Tibial nerve (tissue), 4 donors: ENCODE measurements at regions not wholly inside any gene's neighbourhood (a gene's known extent, or its start where the extent isn't known, plus 50 kb on each side); places are given as distances from the start of the nearest gene placed in this dataset. TPM values are rescaled to one million over a fixed set of nuclear protein-coding genes. Genes with fewer than 3 reads are reported as not detected.
"Not testable (repeated sequence)": the region's sequence is repeated elsewhere in the genome, so short reads cannot be mapped to it uniquely, and the experiment has no call there.

ENCODE experiments used
- DNase-seq, 2 donors: peaks; one replicate each; pipeline ENCODE4 v3.0.0-alpha.2; 2019; ENCODE audit warnings: low spot score in 2 of 2
- H3K27ac ChIP-seq, 4 donors: fragments of 200-600 bp; sonication (generic) in 3 of 4; one replicate each; pipeline ENCODE4 v1.5.1; 2017 to 2019; ENCODE audit warnings: mild to moderate bottlenecking in 1 of 4
- H3K27me3 ChIP-seq, 2 donors: fragments of 200-600 bp; sonication (generic) in 1 of 2; one replicate each; pipeline versions ENCODE4 v1.5.1 to v1.6.0; 2017 to 2019
- H3K36me3 ChIP-seq, 3 donors: fragments of 200-600 bp; sonication (generic); one replicate each; pipeline ENCODE4 v1.5.1; 2018 to 2019
- H3K4me1 ChIP-seq, 4 donors: fragments of 200-600 bp; sonication (generic) in 3 of 4; one replicate each; pipeline ENCODE4 v1.5.1; 2017 to 2019
- H3K4me3 ChIP-seq, 4 donors: fragments of 200-600 bp; sonication (generic) in 3 of 4; one replicate each; pipeline ENCODE4 v1.5.1; 2017 to 2019; ENCODE audit warnings: mild to moderate bottlenecking in 1 of 4, moderate library complexity in 1 of 4
- H3K9me3 ChIP-seq, 4 donors: fragments of 200-600 bp; sonication (generic) in 3 of 4; one replicate each; pipeline ENCODE4 v1.5.1; 2017 to 2019
- EP300 ChIP-seq, 2 donors: sonication (generic); formaldehyde crosslinking; IDR thresholded peaks; one replicate each; pipeline ENCODE4 v1.6.1; 2017; ENCODE audit warnings: antibody characterized with exemption in 2 of 2, mild to moderate bottlenecking in 1 of 2
- POLR2A ChIP-seq, 2 donors: fragments of 450-650 bp; IDR thresholded peaks; one replicate each; pipeline ENCODE4 v1.6.1; 2017; ENCODE audit warnings: antibody characterized with exemption in 2 of 2, mild to moderate bottlenecking in 2 of 2, moderate library complexity in 2 of 2
- WGBS, 2 donors: methylation state at CpG; one replicate each; pipeline ENCODE4 v1.1.5; 2018; 5-methylcytosine and 5-hydroxymethylcytosine counted together
- small RNA-seq: library from RNA; depleted of rRNA; stranded (forward); fragments of <200 nt; gene quantifications from one replicate; pipeline ENCODE3, GENCODE V24; 2016
- TF ChIP-seq, protein P1 (sequence below), 5 experiments: fragments of 200-600 bp in 3 of 5; fragments of 450-650 bp in 2 of 5; sonication (generic) in 3 of 5; IDR thresholded peaks; one replicate each; pipeline ENCODE4 v1.5.1; 2016 to 2019; ENCODE audit warnings: antibody characterized with exemption in 5 of 5, mild to moderate bottlenecking in 3 of 5, moderate library complexity in 2 of 5

DNA sequence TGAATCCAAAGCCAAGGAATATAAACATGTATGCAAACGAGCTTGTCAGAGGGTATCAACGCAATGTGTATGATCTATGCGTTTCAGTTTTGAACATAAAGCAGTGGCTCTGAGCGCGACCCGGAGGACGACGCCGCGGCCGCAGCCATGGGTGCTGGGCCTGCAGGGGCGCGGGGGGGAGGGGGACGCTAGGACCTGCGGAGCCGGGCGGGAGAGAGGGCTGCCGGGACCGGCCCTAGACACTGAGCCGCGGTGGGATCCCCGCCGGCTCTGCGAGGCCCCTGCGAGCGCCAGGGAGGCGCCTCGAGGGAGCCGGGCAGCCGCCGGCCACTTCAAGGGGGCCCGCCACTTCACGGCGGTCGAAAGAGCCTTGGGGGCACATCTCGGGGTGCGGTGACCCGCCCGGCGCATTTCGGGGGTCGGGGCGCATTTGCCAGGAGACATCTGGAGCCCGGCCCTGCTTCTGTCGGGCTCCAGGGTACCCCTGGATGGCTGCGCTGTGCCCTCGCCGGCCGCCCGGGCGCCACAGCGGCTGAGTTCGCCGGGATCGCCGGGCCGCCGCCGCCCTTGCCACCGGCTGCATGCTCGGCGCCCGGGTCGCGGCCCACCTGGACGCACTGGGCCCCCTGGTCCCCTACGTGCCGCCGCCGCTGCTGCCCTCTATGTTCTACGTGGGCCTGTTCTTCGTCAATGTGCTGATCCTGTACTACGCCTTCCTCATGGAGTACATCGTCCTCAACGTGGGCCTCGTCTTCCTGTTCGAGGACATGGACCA is 71.9 kb upstream of the NIPA1 start:
- H3K27ac ChIP-seq, H3K36me3 ChIP-seq, H3K4me1 ChIP-seq, H3K9me3 ChIP-seq, DNase-seq: not testable (repeated sequence)
- H3K4me3 ChIP-seq, result peak overlapping the region in 3 of 4 donors; percentile 5 to 29 (median 8)
- WGBS, 2 donors, result 1 to 6% methylated on average over 5 to 29 of the region's 77 CpGs
- H3K27me3 ChIP-seq, result peaks cover 0 to 22% of the 10 kb centered on the region in 2 donors

DNA sequence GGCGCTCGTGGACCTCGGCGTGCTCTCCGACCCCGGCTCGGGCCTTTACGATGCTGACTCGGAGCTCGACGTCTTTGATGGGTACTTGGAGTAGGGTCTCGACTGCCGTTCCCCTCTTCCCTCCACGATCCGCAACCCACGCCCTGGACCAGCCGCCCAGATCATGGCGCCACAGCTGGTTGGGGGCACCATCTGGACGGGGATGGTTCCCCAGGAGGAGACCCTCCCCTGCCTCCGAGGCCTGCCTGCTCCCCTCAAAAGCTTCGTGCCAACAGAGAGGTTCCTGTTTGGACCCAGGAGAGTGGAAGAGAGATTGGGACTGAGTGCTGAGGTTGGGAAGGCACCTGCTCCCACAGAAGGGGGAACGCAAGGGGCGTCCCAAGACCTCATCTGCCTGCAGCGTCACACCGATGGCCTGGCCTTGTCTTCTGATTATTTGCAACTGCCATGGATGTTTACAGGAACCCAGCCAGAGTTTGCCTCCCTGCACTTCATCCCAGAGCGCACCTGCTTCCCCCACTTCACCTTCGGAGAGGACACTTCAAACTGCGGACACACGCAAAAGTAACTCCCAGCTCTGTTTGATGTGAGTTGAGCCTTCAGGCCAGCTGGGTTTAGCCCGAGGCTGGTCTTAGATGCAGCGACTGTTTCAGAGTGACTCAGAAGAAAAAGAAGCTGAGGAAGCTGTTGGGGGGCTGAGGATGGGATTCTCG is 71.2 kb upstream of the NIPA1 start:
- not testable (repeated sequence) for H3K4me3 ChIP-seq, H3K4me1 ChIP-seq, H3K9me3 ChIP-seq, H3K27ac ChIP-seq, DNase-seq, H3K36me3 ChIP-seq
- H3K27me3 ChIP-seq, result peaks cover 0 to 22% of the 10 kb centered on the region in 2 donors
- WGBS, 2 donors, result 51 to 57% methylated on average over 8 to 16 of the region's 32 CpGs

DNA sequence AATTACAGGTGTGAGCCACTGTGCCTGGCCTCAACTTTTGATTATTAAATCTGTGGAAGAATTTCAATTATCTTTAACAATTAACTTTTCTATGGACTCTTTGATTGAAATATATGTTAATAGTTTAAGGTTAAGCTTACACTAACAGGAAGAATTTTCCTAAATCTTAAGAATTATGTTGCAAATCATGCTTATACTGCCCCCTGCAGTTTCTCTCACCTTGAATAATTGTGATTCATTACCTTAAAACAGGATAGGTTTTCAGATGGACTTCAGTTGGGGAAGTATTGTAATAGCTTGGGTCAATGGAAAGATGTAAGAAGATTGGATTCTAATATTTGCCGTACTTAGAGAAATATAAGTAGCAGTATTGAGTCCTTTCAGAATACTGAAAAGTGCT is 66.5 kb upstream of the NIPA1 start:
- H3K9me3 ChIP-seq, H3K4me1 ChIP-seq, H3K27ac ChIP-seq, H3K4me3 ChIP-seq, H3K36me3 ChIP-seq: not testable (repeated sequence)
- H3K27me3 ChIP-seq, result peaks cover 0 to 20% of the 10 kb centered on the region in 2 donors
- peak in 1 of 2 donors; percentile 7 for DNase-seq
- WGBS, 2 donors, result 82 to 91% methylated on average over 1 of the region's 1 CpG

DNA sequence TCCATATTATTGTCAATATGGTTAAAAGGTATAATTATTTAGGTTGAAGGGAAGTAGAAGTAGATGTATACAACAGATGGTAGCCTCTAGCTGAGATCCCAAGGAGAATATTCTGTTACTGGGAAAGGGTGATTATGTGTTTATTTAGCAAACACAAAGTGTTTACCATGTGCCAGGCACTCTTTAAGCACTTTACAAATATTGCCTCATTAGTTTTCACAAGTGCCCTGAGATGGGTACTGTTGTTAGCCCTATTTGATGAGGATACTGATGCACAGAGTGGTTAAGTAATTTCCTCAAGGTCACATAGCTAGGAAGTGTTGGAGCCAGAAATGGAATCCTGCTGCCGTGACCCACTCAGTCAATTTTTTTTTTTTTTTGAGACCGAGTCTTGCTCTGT is 60.3 kb upstream of the NIPA1 start:
- not testable (repeated sequence) for DNase-seq
- no CpG with 5 or more reads among the region's 2 CpGs for WGBS, 2 donors

DNA sequence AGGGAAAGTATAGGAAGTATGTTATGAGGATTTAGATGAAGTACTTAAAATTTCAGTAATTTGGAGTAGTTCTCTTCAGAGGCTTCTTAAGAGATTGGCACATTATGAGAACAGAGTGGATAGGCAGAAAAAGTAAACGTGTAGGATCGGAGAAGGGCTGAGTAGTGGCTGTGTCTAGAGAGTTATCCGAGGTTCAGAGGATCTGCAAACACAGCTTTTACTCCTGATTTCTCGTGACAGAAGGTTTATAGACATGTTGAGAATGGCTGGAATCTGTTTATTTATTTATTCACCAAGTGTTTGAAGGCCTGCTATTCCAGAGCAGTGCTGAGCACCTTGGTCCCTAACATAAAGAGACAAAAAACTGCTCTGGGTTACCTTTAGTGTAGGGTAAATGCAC is 51.4 kb upstream of the NIPA1 start:
- H3K27me3 ChIP-seq, H3K36me3 ChIP-seq, H3K4me1 ChIP-seq, H3K9me3 ChIP-seq, DNase-seq, H3K27ac ChIP-seq, H3K4me3 ChIP-seq: not testable (repeated sequence)
- WGBS, 2 donors, result 63 to 66% methylated on average over 4 of the region's 4 CpGs

More for the DNA sequence above, 60.3 kb upstream of the NIPA1 start:
- not testable (repeated sequence) for H3K4me3 ChIP-seq, H3K27ac ChIP-seq, H3K36me3 ChIP-seq, H3K9me3 ChIP-seq, H3K4me1 ChIP-seq, H3K27me3 ChIP-seq

DNA sequence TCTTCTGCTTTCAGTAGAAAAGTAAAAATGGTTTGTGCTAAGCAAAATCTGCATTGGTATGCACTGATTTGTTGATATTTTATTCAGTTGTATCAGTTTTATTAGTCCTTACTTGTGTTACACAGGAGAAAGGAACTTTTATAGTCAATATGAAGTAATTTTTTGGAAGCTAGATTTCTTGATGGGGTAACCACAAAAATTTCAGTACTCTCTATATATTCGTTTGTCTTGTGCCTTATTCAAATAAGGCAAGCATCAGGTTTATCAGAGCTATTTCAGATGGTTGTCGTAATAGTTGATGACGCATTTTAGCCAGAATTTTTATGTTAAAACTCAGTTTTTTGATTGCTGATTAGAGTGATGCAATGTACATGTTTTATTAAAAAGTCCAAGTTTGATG is 50.7 kb upstream of the NIPA1 start:
- no peak overlapping the region for H3K4me3 ChIP-seq
- TF ChIP-seq, protein P1, sequence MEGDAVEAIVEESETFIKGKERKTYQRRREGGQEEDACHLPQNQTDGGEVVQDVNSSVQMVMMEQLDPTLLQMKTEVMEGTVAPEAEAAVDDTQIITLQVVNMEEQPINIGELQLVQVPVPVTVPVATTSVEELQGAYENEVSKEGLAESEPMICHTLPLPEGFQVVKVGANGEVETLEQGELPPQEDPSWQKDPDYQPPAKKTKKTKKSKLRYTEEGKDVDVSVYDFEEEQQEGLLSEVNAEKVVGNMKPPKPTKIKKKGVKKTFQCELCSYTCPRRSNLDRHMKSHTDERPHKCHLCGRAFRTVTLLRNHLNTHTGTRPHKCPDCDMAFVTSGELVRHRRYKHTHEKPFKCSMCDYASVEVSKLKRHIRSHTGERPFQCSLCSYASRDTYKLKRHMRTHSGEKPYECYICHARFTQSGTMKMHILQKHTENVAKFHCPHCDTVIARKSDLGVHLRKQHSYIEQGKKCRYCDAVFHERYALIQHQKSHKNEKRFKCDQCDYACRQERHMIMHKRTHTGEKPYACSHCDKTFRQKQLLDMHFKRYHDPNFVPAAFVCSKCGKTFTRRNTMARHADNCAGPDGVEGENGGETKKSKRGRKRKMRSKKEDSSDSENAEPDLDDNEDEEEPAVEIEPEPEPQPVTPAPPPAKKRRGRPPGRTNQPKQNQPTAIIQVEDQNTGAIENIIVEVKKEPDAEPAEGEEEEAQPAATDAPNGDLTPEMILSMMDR (IDR thresholded peaks at IDR 0.05), result no peak
- no peak for TF ChIP-seq POLR2A (IDR thresholded peaks at IDR 0.05)
- TF ChIP-seq EP300 (IDR thresholded peaks at IDR 0.05), result no peak
- H3K27ac ChIP-seq, result no peak overlapping the region
- H3K4me1 ChIP-seq, result no peaks in the 10 kb centered on the region
- no peaks in the 10 kb centered on the region for H3K27me3 ChIP-seq
- H3K36me3 ChIP-seq, result no peaks in the 10 kb centered on the region
- WGBS, 2 donors, result 87 to 91% methylated on average over 3 of the region's 3 CpGs
- no peaks in the 10 kb centered on the region for H3K9me3 ChIP-seq
- DNase-seq, result no peak

DNA sequence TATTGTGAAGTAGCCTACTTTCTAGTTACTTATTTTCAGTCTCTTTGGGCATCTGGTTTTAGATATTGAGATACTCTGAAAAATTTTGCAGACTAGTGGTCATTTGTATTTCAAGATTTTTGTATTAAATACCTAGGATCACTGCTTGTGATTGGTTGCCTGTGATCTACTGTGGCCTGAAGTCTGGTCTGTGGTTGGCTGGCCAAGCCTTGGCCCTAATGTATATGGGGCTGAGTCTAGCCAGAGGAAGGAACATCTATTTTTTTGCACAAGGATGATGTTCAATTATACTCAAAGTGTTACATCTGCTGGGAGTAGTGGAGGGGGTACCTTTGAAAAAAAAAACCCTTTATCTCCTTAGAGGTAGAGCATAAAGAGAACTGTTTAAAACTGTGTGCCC is 50.2 kb upstream of the NIPA1 start:
- H3K9me3 ChIP-seq, H3K4me1 ChIP-seq, H3K4me3 ChIP-seq, H3K27ac ChIP-seq, H3K27me3 ChIP-seq, DNase-seq, H3K36me3 ChIP-seq: not testable (repeated sequence)

Small RNA genes in the stretch of these regions (small RNA-seq; reads per million reads assigned to genes)
- gene AC138649.4 (not detected), gene RN7SL495P (not detected)
